Choroid plexus epithelial cell (primary cell): ENCODE measurements at regions not wholly inside any gene's neighbourhood (a gene's known extent, or its start where the extent isn't known, plus 50 kb on each side); places are given as distances from the start of the nearest gene placed in this dataset.

Experiments used
- DNase-seq: peaks from one replicate; pipeline ENCODE4 v3.0.0-alpha.2; 2010; ENCODE audit warnings: low read depth
- H3K4me3 ChIP-seq: 2 replicates; pipeline ENCODE4 v1.5.1; 2011; ENCODE audit warnings: low read depth, mild to moderate bottlenecking, control low read depth, low read length, moderate library complexity
- CTCF ChIP-seq: conservative IDR thresholded peaks from 2 replicates; pipeline ENCODE4 v1.5.1; 2011; ENCODE audit warnings: low read depth, mild to moderate bottlenecking, control low read depth, inconsistent platforms, low read length, moderate library complexity

DNA sequence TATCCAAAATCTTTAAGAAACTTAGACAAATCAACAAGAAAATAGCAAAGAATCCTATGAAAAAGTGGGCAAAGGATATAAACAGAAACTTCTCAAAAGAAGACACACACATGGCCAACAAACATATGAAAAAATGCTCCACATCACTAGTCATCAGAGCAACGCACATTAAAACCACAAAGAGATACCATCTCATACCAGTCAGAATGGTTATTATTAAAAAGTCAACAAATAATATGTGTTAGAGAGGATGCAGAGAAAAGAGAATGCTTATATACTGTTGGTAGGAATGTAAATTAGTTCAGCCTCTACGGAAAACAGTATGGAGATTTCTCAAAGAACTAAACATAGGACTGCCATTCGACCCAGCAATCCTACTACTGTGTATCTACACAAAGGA lies 212.0 kb upstream of the DTNBP1 start:
- TF ChIP-seq CTCF = no peak
- no peak overlapping the region for H3K4me3 ChIP-seq
- peak; percentile 59 for DNase-seq

DNA sequence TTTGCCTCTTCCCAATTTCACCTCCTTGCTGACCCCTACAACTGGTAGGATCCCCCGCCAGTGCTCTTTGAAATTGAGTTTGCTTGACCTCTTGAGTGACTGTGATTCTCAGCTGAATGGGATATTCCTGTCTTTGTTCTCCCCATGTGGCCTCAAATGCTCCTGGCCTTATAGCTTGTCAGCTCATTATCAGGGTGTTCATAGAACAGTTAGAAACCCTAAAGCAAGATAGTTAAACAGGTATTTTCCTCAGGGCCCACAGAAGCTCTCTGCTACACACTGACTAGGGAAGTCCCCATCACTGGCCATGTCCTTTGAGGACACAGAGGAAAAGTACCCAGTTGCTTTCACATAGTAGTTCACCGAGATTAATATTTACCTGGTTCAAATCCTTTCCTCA lies 211.5 kb upstream of the DTNBP1 start:
- no peak overlapping the region for H3K4me3 ChIP-seq
- no peak for TF ChIP-seq CTCF
- no peak for DNase-seq

GRCh38 chr6:15872241-15873103 lies 209.6 kb upstream of the DTNBP1 start:
- peak; percentile 63 for DNase-seq
- TF ChIP-seq CTCF = no peak
- H3K4me3 ChIP-seq = no peak overlapping the region

DNA sequence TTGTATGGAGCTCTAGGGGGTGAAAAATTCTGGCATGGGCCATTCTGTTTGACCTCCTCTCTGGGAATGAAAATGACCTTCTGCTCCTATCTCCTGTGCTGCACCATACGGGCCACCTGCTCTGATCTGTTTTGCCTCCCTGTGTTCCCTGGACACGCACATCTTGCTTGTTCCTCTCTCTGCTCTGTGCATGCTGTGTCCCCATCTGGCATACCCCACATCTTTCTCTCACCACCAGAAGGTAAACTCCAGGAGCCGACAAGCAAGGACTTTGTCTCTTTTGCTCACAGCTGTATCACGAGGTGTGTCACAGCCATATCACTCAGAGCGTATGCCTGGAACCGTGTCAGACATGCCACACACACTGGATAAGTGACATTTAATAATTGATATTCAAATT lies 208.4 kb upstream of the DTNBP1 start:
- no peak for DNase-seq
- H3K4me3 ChIP-seq = no peak overlapping the region
- TF ChIP-seq CTCF = no peak

DNA sequence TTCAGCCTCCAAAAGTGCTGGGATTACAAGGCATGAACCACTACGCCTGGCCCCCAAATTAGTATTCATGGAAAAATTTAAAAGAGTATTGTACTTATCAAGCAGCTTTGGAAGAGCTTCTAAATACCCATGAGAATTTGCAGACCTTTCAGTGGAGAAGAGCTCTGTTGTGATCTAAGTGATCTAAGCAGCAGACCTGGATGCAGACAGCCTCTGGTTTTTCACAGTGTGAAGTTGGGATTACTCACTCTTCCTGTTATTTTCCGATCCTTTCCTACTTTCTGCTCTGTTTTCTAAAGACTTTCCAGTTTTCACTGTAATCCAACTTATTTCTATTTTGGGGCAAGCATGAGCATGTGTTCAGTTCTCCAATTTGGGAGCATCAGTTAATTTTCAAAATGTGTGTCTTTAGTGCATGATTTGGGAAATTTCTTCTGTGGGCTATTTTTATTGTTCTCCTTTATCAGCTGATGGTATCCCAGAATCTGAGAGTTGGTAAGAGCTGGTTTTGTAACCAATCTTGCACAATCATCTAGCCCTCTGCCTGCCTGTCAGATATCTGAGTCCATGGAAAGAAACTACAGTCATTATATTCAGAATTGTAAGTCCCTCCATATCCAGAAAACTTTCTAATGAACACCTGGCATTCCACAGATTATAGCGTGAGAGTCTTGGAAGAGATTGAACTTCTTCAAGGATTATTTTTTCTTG lies 207.7 kb upstream of the DTNBP1 start:
- TF ChIP-seq CTCF = no peak
- peak; percentile 52 for DNase-seq
- no peak overlapping the region for H3K4me3 ChIP-seq

- no peak for DNase-seq
- no peak for TF ChIP-seq CTCF
- no peak overlapping the region for H3K4me3 ChIP-seq
Measured at GRCh38 chr6:15864708-15865062, 201.9 kb upstream of the DTNBP1 start.
